GM18499 (cell line): ENCODE measurements at regions not wholly inside any gene's neighbourhood (a gene's known extent, or its start where the extent isn't known, plus 50 kb on each side); places are given as distances from the start of the nearest gene placed in this dataset.

Source experiments
- ATAC-seq: cut with Tn5 transposase; IDR thresholded peaks from one replicate; pipeline ENCODE4 v1.9.1; 2021; ENCODE audit warnings: moderate number of reproducible peaks; ENCODE audit not compliant: insufficient read depth, unreplicated experiment

DNA sequence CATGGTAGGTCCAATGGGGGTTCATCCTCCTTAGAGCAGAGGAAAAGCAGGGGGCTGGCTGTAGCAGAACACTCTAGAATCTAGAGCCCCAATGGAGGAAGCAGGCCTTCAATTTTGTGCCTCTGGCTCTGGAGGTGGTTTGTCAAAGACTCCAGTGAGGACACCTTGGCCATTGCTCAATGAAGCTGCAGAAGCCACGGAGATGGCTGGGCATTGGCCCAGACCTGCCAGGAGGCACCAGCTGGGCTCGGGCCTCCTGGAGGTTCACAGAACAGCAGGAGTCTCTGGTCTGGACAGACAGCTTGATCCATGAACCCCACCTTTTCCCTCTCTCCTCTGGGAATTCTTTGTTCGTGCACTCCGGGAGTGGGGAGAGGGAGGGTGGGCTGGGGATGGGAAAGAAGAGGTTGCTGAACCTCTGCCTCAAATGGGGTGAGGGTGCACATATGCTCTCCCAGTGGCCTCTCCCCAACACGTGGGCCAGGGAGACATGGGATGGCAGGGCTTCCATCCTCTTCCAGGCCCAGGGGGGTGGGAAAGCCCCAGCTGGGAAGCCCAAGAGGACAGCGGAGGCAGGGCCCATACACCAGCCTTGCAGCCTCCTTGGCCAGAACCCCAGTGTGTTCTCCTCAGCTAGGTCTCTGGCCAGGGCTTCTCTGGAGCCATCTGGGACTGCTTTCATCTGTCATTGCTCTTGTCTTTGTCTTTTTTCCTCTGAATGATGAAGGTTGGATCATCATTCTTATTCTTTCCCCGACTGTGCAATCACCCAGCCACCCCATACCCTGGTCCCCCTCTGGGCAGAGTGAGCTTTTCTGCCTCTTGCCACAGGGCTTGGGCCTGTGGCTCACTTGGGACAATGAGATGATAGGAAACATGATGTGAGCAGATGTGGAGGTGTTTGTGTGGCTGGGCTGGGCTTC lies 1019.4 kb downstream of the BRD1 start:
- no peak for ATAC-seq

DNA sequence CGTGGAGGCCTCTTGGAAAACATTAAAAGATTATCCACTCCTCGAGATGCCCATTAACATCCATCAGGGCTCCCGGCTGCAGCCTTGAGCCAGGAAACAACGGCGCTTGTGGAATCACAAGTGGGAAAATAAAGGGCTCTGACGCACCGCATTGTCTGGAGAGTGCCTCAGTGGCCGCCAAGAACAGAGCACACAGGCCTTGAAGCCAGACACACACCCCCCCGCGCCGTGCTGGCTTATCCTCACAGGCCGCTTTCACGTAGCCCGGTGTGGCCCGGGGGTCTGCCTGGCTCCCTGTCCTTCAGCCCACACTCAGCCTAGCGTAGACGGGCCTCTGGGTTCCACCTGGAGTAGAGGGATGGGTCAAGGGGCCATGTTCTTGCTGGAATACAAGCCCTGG lies 1020.5 kb downstream of the BRD1 start:
- ATAC-seq = no peak

DNA sequence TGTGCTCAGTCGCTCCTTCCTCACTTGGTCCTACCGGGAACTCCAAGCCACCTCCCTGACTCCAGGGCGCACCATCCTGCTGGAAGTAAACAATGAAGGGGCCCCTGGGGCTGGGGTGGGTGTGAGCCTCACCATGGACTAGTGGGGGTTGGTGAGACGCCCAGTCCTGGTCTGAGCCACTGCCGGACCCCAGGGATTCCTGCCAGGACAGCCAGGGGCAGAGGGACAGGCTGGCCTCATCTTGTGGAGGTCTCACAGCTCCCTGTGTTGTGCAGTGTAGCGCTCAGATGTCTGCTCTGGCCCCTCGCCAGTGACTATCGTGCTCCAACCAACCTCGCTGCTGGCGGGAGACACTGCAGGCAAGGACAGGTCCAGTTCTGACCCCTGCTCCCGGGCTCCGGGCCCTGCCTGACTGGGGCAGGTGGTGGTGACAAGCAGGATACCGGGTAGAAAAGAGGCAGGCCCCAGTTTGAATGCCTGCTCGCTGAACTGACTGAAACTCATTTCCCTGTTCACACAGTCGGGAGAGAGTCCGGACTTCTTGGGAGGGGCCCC lies 1021.4 kb downstream of the BRD1 start:
- ATAC-seq = no peak

DNA sequence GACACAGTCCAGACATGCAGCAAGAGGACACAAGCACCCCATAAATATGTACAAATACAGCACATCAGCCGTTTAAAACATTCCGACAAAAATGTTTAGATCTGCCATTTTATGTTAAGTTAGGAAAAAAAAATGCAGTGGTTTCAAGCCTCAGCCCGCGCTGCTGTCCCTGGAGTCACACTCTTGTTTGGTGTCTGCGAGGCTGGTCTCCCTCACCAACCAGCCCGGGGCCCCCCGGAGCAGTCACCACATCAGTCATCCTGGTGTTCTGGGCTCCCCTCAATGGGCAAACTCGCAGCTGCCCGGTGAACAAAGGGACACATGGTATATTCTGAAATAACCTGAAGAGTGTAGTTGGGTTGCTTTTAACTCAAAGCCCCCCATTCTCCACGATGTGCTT lies 1022.2 kb downstream of the BRD1 start:
- ATAC-seq = no peak

DNA sequence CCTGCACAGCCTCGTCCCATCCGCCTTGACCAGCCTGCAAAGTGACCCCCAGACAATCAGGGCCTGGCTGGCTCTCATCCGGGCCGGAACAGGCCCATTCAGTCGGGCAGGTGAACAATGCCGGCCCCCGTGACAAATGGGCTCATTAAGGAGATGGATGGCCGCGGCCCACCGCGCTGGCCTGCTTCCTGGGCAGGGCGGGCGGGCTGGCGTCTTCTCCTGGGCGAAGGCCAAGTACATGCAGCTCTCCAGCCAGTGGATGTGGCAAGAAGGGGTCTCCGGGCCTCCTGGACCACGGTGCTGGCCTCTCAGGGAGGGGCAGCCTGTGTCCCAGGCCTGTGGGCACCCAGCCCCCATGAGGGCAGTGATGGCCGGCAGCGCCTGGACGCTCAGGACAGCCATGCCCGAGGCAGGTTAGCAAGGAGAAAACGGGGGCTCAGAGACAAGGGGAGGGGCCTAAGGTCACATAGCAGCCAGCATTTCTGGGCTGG lies 1022.8 kb downstream of the BRD1 start:
- ATAC-seq = no peak

DNA sequence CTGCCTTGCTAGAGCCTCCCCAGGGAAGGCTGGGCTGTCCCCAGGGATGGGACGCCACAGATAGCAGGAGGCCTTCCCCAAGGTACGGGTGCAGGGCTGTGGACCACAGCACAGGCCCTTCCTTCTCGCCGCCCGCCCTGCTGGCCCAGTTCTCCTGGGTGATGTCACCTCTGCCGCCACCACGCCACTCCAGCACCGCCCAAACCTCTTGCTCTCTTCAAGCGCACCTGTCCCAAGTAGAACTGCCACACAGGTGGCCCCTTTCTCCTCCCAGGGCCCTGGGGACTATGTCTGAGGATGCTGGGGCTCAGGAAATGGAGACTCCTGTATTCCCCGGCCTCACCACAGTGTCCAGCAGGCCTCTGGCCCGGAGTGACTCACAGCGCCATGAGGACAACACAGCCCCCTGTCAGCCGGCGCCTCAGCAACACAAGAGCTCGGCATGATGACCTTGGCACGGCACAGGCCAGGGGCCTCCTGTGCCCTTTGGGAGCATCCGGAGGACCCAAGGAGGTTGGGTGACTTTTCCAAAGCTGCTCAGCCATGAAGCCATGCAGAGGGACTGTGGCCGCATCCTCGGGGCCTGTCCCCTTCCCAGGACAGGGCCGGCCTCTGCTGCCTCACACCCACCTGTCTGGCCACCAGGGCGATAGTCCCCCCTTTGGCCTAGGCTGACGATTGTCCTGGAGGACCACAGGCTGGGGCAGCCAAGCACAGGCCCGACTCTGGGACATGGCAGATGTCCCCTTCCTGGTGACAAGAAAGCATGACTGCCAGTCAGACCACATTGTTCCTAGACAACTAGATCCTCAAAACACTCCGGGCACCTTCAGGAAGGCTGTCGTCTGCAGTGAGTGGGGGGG lies 1023.5 kb downstream of the BRD1 start:
- no peak for ATAC-seq

DNA sequence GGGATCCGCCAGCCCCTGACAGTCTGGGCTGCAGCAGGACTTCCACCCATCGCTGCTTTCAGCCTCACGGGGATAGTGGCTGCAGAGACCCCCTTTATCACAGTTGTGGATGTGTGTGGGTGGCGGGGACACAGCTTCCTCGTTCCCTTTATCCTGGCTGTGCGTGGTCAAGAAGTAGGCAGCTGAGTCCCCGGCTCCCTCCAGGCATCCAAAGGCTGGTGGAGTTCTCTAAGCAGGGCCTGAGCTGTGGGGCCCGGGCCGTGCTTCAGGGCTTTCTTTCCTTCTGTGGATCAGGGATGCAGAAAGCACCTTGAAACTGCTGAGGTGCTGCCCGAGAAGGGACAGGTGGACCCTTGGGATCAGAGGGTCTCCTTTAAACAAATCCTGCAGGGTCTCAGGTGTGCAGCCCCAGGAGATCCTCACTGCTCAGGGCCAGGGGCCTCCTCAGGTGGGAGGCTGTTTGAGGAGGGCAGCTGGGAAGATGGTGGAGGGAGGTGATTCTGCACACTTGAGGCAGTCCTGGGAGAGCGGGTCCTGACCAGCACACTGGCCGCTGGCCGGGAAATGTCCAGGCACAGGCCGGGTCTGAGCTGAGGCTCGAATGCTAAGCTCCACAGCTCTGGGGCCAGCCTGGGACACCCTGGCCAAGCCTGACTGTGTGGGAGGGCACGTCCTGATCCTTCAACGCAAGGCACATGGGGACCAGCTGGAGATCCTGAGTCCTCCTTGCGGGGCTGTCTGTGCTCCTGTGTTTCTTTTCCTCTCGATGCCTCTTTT lies 1024.3 kb downstream of the BRD1 start:
- ATAC-seq = no peak

DNA sequence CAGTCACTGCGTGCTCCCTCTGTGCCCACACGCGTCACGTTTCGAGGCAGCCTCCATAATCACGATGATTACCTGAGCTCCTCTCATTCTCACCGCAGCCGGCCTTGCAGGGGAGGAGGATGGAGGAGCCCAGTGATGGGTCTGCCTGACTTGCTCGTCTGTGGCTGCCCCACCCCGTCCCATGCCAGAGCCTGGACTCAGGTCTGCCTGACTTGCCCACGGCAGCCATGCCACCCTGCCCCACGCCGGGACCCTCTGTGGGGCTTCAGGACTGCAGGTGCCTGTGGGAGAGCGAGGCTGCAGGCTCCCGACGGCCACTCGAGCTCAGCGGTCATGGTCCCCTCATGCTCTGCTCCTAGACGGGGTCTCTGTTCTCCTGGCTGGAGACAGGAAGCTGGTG lies 1025.1 kb downstream of the BRD1 start:
- no peak for ATAC-seq

DNA sequence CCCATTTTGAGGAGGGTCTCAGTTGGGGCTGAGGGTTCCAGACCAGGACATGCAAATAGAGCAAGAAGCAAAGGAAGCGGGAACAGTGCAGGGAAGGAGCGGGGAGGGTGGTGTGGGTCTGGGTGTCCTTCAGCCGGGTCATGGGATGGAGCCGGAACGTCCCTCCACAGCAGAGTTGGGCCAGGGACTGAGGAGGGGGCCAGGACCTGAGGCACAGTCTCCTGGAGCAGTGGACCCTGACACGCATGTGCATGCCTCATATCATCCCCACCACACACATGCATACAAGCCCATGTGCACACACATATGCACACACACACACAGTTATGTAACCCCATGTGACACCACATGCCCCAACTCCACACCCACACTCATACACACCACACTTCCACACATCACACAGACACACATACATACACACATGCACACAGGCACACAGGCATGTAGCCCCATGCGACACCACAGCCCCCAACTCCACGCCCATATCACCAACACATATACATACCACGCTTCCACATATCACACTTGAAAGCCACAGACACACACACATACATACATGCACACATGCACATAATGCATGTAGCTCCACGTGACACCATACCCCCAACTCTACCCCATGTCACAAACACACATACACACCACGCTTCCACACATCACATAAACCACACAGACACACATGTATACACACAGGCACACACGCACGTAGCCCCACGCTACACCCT lies 1026.6 kb downstream of the BRD1 start:
- ATAC-seq = no peak

DNA sequence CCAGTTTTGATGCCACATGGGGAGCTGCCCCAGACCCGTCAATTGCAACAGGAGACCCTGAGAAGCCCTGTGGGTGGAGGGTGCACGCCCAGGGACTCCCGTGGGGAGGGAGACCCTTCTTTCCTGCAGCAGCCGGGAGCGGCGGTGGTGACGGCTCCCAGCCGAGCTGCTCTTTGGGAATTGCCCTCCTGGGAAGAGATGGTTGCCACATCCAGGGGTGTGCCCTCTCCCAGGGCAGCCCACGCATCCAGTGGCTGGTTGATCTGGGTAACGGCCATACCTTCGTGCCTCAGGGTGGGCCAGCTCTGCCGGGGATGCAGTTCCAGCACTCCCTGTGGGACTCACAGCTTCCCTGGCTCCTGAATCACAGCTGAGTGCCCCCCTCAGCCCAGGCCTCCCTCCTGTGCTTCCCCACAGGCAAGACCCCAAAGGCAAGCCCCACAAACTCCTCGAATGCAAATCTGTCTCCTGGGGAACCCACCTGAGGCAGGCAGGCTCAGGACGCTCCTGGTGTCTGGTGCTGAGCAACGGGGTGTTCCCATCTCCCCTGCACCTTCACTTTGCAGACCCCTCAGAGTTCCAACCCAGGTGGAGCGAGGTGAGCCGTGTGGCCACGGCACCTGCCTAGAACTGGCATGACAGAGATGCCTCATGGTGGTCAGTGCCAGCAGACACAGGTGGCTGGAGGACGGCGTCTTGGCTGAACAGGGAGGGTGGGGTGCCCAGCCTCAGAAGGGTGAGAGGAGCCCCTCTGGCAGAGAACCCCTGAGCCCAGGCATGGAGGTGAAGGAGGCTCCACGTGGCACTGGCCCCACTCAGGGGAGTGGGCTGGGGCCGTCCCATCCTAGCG lies 1027.4 kb downstream of the BRD1 start:
- no peak for ATAC-seq

DNA sequence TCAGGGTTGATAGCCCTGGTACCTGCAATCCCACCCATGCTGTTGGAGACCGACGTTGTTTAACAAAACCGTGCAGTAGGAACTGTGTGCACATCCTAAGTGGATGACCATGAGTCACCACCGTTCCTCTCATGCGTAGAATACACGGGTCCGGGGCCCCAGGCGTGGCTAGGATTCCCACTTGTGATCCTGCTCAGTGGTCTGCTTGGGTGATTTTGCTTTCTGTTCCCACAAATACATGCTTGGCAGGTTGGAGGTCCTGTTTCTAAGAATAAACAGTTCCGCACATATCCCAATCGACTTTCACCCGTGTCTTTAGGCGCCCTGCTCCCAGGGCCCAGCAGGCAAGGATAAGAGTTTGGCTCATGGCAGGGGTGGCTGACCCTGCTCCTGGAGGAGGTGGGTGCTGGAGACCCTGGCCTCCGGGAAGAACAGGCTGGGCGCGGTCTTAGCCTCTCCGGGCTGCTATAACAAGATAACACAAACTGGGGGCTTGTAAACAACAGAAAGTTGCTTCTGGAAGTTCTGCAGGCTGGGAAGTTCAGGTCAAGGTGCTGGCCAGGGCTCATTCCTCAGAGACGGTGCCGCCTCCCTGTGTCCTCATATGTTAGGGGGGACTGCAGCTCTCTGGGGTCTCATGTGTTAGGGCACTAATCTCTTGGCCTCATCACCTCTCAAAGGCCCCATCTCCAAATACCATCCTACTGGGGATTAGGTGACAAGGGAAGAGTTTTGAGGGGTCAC lies 1028.3 kb downstream of the BRD1 start:
- ATAC-seq = no peak

DNA sequence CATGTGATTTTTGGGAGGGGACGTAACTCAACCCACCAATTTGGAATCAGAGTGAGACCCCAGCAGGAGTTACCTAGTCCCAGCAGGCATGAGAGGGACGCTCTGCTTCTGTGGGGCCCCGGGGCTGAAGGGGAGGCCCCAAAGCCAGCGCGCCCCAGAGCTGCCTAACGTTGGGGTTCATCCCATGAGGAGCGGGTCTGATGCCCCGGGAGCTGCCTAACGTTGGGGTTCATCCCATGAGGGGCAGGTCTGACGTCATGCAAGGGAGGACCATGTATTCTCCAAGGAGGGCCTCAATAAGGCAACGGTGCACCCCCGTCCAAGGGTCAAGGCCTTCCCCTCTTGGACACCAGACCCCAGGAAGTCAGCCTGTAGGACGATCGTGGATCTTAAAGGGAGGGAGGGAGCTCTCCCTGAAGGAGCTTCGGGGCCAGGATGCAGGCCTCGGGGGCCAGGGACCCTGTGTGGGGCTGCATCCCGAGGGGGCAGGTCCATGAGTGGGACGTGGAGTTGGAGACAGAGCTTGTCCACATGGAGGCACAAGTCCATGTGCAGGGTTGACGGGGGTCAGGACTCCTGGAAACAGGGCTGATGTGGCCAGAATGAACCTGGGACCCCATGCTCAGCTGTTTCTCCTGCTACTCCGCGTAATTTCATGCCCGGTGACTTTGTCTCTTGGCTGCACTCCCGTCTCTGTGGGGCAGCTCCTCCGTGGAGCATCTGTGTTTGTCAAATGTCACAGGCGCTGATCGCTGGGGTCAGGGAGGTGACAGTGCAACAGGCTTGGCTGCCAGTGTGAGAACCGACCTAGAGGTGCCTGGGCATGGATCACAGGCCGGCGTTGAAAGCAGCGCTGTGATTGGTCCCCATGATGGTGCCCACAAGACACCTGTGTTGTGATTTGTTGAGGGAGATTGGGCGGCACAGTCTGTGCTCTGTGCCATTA lies 1029.1 kb downstream of the BRD1 start:
- no peak for ATAC-seq

DNA sequence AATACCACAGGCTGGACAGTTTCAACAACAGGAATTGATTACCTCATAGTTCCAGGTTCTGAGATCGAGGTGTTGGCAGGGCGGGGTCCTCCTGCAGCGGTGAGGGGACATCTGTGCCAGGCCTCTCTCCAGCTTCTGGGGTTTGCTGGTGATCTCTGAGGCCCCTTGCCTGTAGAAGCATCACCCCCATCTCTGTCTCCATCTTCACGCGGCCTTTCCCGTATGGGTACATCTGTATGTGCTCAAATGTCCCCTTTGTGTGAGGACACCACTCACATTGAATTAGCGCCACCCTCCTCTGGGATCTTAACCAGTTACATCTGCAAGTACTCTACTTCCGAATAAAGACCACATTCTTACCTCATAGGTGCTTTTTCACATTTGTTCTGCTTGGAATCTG lies 1029.9 kb downstream of the BRD1 start:
- ATAC-seq = no peak

DNA sequence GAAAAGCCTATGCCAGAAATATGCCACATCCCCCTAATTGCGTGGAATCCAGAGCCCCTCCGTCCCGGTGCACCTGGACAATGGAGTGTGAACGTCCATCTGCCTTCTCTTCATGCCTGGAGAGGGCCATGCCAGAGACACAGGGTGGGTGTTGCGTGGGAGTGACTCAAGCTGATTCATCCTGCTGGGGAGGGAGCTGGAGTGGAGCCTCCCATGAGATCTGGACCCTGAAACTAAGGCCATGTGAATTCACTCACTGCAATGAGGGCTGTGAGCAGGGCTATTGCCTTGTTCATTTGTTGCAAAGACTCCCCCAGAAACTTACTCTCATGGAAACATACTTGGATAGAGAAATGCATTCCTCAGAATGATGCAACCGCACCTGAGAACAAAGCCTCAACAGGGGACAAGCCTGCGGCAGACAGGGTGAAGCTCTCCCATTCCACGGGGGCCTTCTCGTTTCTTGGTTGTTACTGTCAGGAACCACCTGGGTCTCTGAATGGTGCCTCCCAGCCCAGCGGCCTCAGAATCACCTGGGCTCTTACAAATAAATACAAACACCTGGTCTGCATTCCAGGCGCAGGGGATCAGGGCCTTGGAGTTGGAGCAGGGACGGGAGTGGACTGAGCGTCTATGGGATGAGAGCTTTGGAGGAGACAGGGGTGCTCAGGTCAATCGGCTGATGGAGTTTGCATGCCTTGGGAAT lies 1031.2 kb downstream of the BRD1 start:
- no peak for ATAC-seq

DNA sequence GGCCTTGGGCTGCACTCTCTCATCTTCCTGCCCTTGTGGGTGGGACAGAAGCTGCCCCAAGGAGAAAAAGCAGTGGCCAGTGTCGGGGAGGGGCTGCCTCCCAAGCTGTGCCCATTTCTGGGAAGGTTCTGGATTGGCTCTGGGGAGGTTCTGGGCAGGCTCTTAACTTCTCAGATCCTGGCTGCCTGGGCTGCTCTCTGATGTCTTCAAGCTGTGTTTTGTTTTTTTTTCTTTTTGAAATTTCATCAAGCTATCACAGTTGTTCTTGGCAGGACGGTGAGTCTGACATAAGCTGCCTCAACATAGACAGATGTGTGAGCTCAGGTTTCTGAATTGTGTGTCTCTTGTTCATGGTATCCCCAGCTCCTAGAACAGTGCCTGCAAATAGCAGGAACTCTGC lies 1032.0 kb downstream of the BRD1 start:
- ATAC-seq = no peak

DNA sequence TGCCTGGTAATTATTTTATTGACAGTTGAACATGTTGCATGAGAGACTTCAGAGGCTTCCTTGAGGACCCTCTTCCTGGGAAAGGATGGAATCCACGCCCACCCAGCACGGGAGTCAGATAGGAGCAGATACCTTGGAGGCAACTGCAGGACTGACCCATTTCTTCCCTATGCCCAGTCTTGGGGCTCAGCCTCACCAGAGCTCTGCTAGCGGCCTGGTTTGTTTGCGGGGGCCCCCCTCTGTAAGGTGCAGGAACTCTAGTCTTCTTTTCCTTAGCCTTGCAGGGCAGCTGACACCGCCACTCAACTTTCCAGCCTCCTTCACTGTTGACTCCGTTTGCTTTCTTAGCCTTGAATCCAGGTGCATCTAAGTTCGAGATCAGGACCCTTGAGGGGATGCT lies 1032.8 kb downstream of the BRD1 start:
- ATAC-seq = no peak
